HG03521 (cell line): ENCODE measurements at regions not wholly inside any gene's neighbourhood (a gene's known extent, or its start where the extent isn't known, plus 50 kb on each side); places are given as distances from the start of the nearest gene placed in this dataset.

Source experiments
- ATAC-seq: cut with Tn5 transposase; IDR thresholded peaks from one replicate; pipeline ENCODE4 v1.9.1; 2021; ENCODE audit warnings: mild to moderate bottlenecking, moderate library complexity; ENCODE audit not compliant: unreplicated experiment

GRCh38 chr11:130636722-130637464 lies 188.4 kb downstream of the ADAMTS15 start:
- ATAC-seq = no peak

- no peak for ATAC-seq
These were observed 189.1 kb downstream of the ADAMTS15 start for GRCh38 chr11:130637566-130637965.

GRCh38 chr11:130638033-130638432 lies 189.6 kb downstream of the ADAMTS15 start:
- ATAC-seq = no peak

- no peak for ATAC-seq
These were observed 190.2 kb downstream of the ADAMTS15 start for GRCh38 chr11:130638624-130639023.

GRCh38 chr11:130639369-130639768 lies 190.9 kb downstream of the ADAMTS15 start:
- no peak for ATAC-seq

- no peak for ATAC-seq
These were observed 192.1 kb downstream of the ADAMTS15 start for GRCh38 chr11:130640526-130640925.

- ATAC-seq = no peak
These were observed 193.4 kb downstream of the ADAMTS15 start for GRCh38 chr11:130641876-130642275.

GRCh38 chr11:130642994-130643393 lies 194.5 kb downstream of the ADAMTS15 start:
- no peak for ATAC-seq

- ATAC-seq = no peak
These were observed 195.7 kb downstream of the ADAMTS15 start for GRCh38 chr11:130644187-130644586.

GRCh38 chr11:130645164-130645842 lies 196.9 kb downstream of the ADAMTS15 start:
- ATAC-seq = no peak

- no peak for ATAC-seq
These were observed 197.4 kb downstream of the ADAMTS15 start for GRCh38 chr11:130645843-130646197.

- no peak for ATAC-seq
These were observed 198.4 kb downstream of the ADAMTS15 start for GRCh38 chr11:130646881-130647280.

- ATAC-seq = no peak
These were observed 198.9 kb downstream of the ADAMTS15 start for GRCh38 chr11:130647371-130647770.

GRCh38 chr11:130649801-130650200 lies 201.4 kb downstream of the ADAMTS15 start:
- no peak for ATAC-seq

GRCh38 chr11:130650456-130651030 lies 202.1 kb downstream of the ADAMTS15 start:
- ATAC-seq = no peak

GRCh38 chr11:130651066-130651855 lies 202.8 kb downstream of the ADAMTS15 start:
- no peak for ATAC-seq

- ATAC-seq = no peak
These were observed 204.4 kb downstream of the ADAMTS15 start for GRCh38 chr11:130652671-130653335.

GRCh38 chr11:130653838-130654636 lies 205.6 kb downstream of the ADAMTS15 start:
- ATAC-seq = no peak

GRCh38 chr11:130655300-130655699 lies 206.9 kb downstream of the ADAMTS15 start:
- ATAC-seq = no peak

GRCh38 chr11:130666781-130667251 lies 218.4 kb downstream of the ADAMTS15 start:
- no peak for ATAC-seq
